SU-DHL-6 (cell line): ENCODE measurements at regions not wholly inside any gene's neighbourhood (a gene's known extent, or its start where the extent isn't known, plus 50 kb on each side); places are given as distances from the start of the nearest gene placed in this dataset.

ENCODE experiments used
- EZH2phosphoT487 ChIP-seq: fragments of 200-600 bp; sonication (generic), shearing (Covaris generic); conservative IDR thresholded peaks from 2 replicates; pipeline ENCODE4 v1.6.1; 2018; ENCODE audit warnings: mild to moderate bottlenecking, antibody characterized with exemption, low read length, moderate library complexity, mixed read lengths
- TF ChIP-seq, protein P1 (sequence below): fragments of 200-600 bp; sonication (generic); IDR thresholded peaks from one replicate; pipeline ENCODE4 v1.5.1; 2017; ENCODE audit warnings: antibody characterized with exemption, mild to moderate bottlenecking, low read length, moderate library complexity; ENCODE audit not compliant: insufficient read depth, poor library complexity, severe bottlenecking

DNA sequence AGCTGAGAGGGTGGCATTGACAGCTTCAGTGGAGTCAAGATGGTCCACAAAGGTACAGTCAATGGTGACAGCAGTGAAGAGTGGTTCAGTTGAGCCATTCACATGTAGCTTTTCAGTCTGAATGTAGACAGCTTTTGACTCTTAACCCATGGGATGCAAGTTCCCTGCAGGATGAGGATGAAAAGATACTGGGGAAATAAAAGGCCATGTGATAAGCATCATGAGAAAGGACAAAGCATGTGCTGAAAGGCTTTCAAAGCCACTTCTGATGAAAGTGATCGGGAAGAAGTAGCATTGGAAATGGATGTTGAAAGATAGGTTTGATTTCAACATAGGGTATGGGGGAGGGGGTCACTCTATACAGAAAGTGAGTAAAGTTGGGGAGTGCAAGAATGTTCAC lies 182.9 kb downstream of the ETS1 start:
- TF ChIP-seq, protein P1, sequence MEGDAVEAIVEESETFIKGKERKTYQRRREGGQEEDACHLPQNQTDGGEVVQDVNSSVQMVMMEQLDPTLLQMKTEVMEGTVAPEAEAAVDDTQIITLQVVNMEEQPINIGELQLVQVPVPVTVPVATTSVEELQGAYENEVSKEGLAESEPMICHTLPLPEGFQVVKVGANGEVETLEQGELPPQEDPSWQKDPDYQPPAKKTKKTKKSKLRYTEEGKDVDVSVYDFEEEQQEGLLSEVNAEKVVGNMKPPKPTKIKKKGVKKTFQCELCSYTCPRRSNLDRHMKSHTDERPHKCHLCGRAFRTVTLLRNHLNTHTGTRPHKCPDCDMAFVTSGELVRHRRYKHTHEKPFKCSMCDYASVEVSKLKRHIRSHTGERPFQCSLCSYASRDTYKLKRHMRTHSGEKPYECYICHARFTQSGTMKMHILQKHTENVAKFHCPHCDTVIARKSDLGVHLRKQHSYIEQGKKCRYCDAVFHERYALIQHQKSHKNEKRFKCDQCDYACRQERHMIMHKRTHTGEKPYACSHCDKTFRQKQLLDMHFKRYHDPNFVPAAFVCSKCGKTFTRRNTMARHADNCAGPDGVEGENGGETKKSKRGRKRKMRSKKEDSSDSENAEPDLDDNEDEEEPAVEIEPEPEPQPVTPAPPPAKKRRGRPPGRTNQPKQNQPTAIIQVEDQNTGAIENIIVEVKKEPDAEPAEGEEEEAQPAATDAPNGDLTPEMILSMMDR: no peak
- no peak for TF ChIP-seq EZH2phosphoT487
